B cell (primary cell): ENCODE measurements at regions not wholly inside any gene's neighbourhood (a gene's known extent, or its start where the extent isn't known, plus 50 kb on each side); places are given as distances from the start of the nearest gene placed in this dataset.
"Not testable (repeated sequence)": the region's sequence is repeated elsewhere in the genome, so short reads cannot be mapped to it uniquely, and the experiment has no call there.

Experiments
- ATAC-seq: fragments of 200-7000 bp; cut with Tn5 transposase; one replicate; pipeline ENCODE4 v1.10.0; 2021; ENCODE audit warnings: low read depth, mild to moderate bottlenecking, moderate number of reproducible peaks, moderate library complexity
- CTCF ChIA-PET: fragments of 350-600 bp; sonication (Branson Sonifier 250); formaldehyde crosslinking; loops from one replicate; lab custom pipeline; 2021; ENCODE audit warnings: antibody characterized with exemption, inconsistent platforms; lab: Charles Lee
- POLR2A ChIA-PET: fragments of 350-600 bp; sonication (Branson Sonifier 250); formaldehyde crosslinking; loops from one replicate; lab custom pipeline; 2021; ENCODE audit warnings: antibody characterized with exemption; lab: Charles Lee
- DNase-seq: peaks from one replicate; pipeline ENCODE4 v3.0.0; 2013
- H2AFZ ChIP-seq: 2 replicates; pipeline ENCODE4 v1.6.1; 2012; ENCODE audit warnings: mild to moderate bottlenecking, low read depth, low read length; ENCODE audit not compliant: insufficient read depth, poor library complexity, severe bottlenecking
- H3K27ac ChIP-seq, 2 donors: 1 replicate in 1 of 2; 2 replicates in 1 of 2; pipeline ENCODE4 v1.5.1; 2012 to 2013; ENCODE audit warnings: low read length in 2 of 2, mild to moderate bottlenecking in 2 of 2, moderate library complexity in 1 of 2
- H3K27me3 ChIP-seq, 4 experiments: fragments of 200-600 bp in 1 of 4; sonication (generic) in 1 of 4; replicated peaks in 1 of 4; 1 replicate in 2 of 4; 2 replicates in 2 of 4; pipeline versions ENCODE4 v1.6.1 to v1.7.0; 2013 to 2016; ENCODE audit warnings: low read length in 3 of 4, mild to moderate bottlenecking in 2 of 4, mixed read lengths in 1 of 4, moderate library complexity in 1 of 4; ENCODE audit not compliant: insufficient read depth in 4 of 4, control insufficient read depth in 3 of 4; ENCODE audit errors: control extremely low read depth in 1 of 4
- H3K36me3 ChIP-seq, 2 experiments: replicated peaks in 1 of 2; 1 replicate in 1 of 2; 2 replicates in 1 of 2; pipeline versions ENCODE4 v1.6.1 to v1.7.1; 2013; ENCODE audit warnings: low read length in 1 of 2; ENCODE audit not compliant: insufficient read depth in 2 of 2, control insufficient read depth in 1 of 2; ENCODE audit errors: control extremely low read depth in 1 of 2, extremely low read depth in 1 of 2
- H3K4me1 ChIP-seq, 2 donors: fragments of 200-600 bp in 1 of 2; sonication (generic) in 1 of 2; 1 replicate in 1 of 2; 2 replicates in 1 of 2; pipeline versions ENCODE4 v1.5.1 to v1.6.1; 2013 to 2017; ENCODE audit warnings: low read length in 2 of 2; ENCODE audit not compliant: control insufficient read depth in 2 of 2, insufficient read depth in 2 of 2
- H3K4me2 ChIP-seq: replicated peaks from 2 replicates; pipeline ENCODE3; 2012; ENCODE audit warnings: mild to moderate bottlenecking, low read depth, low read length; ENCODE audit not compliant: poor library complexity, severe bottlenecking
- H3K4me3 ChIP-seq, 5 experiments: fragments of 200-600 bp in 1 of 5; sonication (generic) in 1 of 5; 1 replicate in 3 of 5; 2 replicates in 2 of 5; pipeline versions ENCODE4 v1.5.1 to v1.7.0; 2011 to 2016; ENCODE audit warnings: low read length in 4 of 5, mild to moderate bottlenecking in 4 of 5, low read depth in 2 of 5, control low read depth in 1 of 5, moderate library complexity in 1 of 5; ENCODE audit not compliant: insufficient read depth in 1 of 5; ENCODE audit errors: control extremely low read depth in 1 of 5, extremely low read depth in 1 of 5
- H3K79me2 ChIP-seq: fragments of 200-600 bp; sonication (generic); one replicate; pipeline ENCODE4 v1.6.0; 2016; ENCODE audit warnings: low read length; ENCODE audit not compliant: control insufficient read depth, insufficient read depth
- H3K9ac ChIP-seq: fragments of 200-600 bp; sonication (generic); 2 replicates; pipeline ENCODE4 v1.6.1; 2017; ENCODE audit warnings: mild to moderate bottlenecking, low read length, moderate library complexity
- H3K9me3 ChIP-seq, 3 donors: one replicate each; pipeline versions ENCODE4 v1.6.1 to v1.7.1; 2013; ENCODE audit warnings: low read length in 2 of 3; ENCODE audit not compliant: control insufficient read depth in 2 of 3, insufficient read depth in 1 of 3; ENCODE audit errors: control extremely low read depth in 1 of 3
- H4K20me1 ChIP-seq: 2 replicates; pipeline ENCODE4 v1.6.0; 2012; ENCODE audit warnings: mild to moderate bottlenecking, low read length; ENCODE audit not compliant: insufficient read depth, control insufficient read depth, poor library complexity, severe bottlenecking
- H3K27ac Mint-ChIP-seq: one replicate; pipeline ENCODE4 v1.8.0; 2021; ENCODE audit warnings: mixed read lengths
- H3K27me3 Mint-ChIP-seq: one replicate; pipeline ENCODE4 v1.8.0; 2021; ENCODE audit warnings: mixed read lengths
- H3K4me1 Mint-ChIP-seq: one replicate; pipeline ENCODE4 v1.8.0; 2021; ENCODE audit warnings: mixed read lengths
- H3K4me3 Mint-ChIP-seq: one replicate; pipeline ENCODE4 v1.8.0; 2021; ENCODE audit warnings: mixed read lengths
- H3K9me3 Mint-ChIP-seq: one replicate; pipeline ENCODE4 v1.8.0; 2022; ENCODE audit warnings: mixed read lengths; ENCODE audit not compliant: insufficient read depth
- WGBS: methylation state at CpG from one replicate; pipeline ENCODE4 v1.1.5; 2013; ENCODE audit warnings: missing lambda C conversion rate; ENCODE audit not compliant: insufficient coverage; 5-methylcytosine and 5-hydroxymethylcytosine counted together
- intact Hi-C: fragments of 100-400 bp; cut with micrococcal nuclease; formaldehyde crosslinking; loops from one replicate; pipeline ENCODE4 v1.10.0; 2022

GRCh38 chr9:63344408-63344807 lies 1940.6 kb downstream of the FOXD4L5 start:
- H3K27ac ChIP-seq, CTCF ChIA-PET, H3K4me3 Mint-ChIP-seq, H3K9me3 ChIP-seq, H3K36me3 ChIP-seq, H2AFZ ChIP-seq, POLR2A ChIA-PET, intact Hi-C loops, H3K4me3 ChIP-seq, H3K79me2 ChIP-seq, ATAC-seq, H3K27me3 Mint-ChIP-seq, DNase-seq, H3K4me2 ChIP-seq, H4K20me1 ChIP-seq, H3K9me3 Mint-ChIP-seq, H3K27me3 ChIP-seq, H3K9ac ChIP-seq, H3K27ac Mint-ChIP-seq: not testable (repeated sequence)
- WGBS: no CpG with 5 or more reads among the region's 5 CpGs
- H3K4me1 Mint-ChIP-seq: peaks cover 12% of the 10 kb centered on the region
- peaks cover 7 to 12% of the 10 kb centered on the region in 2 donors for H3K4me1 ChIP-seq

DNA sequence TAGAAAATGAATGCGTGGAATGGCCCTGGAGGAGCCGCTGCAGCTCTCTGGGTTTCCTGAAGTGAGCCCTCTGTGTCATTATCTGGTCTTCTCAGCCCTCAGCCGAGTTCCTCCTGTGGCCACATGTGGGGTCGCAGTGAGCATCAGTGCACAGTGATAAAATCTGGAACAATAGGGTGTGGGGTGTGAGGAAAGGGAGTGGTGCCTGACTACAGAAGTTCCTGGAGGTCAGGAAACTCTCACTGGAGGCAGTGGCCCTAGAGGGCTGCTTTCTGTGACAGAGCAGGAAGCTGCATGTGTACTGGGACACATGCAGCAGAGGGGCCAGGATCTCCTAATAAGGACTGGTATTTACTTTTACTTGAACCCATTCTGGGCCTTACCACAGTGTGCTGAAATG lies 1942.5 kb downstream of the FOXD4L5 start:
- CTCF ChIA-PET, DNase-seq, H3K4me3 ChIP-seq, POLR2A ChIA-PET, H3K9me3 ChIP-seq, H4K20me1 ChIP-seq, H3K79me2 ChIP-seq, H2AFZ ChIP-seq, intact Hi-C loops, ATAC-seq, H3K36me3 ChIP-seq, H3K9me3 Mint-ChIP-seq, H3K27me3 ChIP-seq, H3K27ac ChIP-seq, H3K27me3 Mint-ChIP-seq, H3K27ac Mint-ChIP-seq, H3K4me2 ChIP-seq, H3K9ac ChIP-seq, H3K4me3 Mint-ChIP-seq: not testable (repeated sequence)
- peaks cover 15% of the 10 kb centered on the region for H3K4me1 Mint-ChIP-seq
- WGBS: no CpG with 5 or more reads among the region's 4 CpGs
- H3K4me1 ChIP-seq: peaks cover 7 to 20% of the 10 kb centered on the region in 2 donors

DNA sequence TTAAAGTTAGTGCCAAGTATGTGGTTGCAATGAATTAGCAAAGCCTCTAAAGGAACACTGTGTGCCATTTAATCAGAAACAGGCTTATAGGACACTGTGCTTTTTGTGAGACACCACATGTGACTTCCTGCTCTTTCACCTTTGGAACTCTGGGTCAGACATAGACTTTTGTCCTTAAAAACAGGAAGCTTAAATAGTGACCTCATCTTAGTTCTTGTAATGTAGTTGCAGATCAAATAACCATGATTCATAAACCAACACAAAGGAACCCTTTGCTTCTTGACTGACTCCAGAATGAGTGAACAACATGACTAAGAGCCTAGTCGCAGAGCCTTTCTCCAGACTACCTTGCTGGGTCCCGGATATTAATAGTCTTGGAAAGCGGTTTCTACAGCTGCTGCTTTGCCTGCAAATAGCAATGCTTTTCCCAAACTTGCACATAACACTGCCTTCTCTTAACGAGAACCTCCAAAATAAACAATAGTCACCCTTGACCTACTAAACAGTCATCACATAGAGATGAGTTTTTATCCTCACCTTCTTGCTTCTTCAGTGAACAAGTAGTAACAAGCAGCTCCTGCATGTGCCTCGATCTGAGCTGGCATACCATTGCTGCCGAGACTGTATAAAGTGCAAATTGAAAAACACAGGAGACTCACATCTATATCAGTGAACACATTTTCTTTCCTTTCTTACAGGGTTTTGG lies 1947.0 kb downstream of the FOXD4L5 start:
- H4K20me1 ChIP-seq, H3K79me2 ChIP-seq, H3K4me1 Mint-ChIP-seq, H3K9ac ChIP-seq, ATAC-seq, H3K4me1 ChIP-seq, DNase-seq, H3K4me3 ChIP-seq, CTCF ChIA-PET, H3K36me3 ChIP-seq, H3K27me3 Mint-ChIP-seq, H3K27ac Mint-ChIP-seq, H3K9me3 Mint-ChIP-seq, H3K9me3 ChIP-seq, H3K4me2 ChIP-seq, POLR2A ChIA-PET, intact Hi-C loops, H3K27ac ChIP-seq, H2AFZ ChIP-seq, H3K27me3 ChIP-seq, H3K4me3 Mint-ChIP-seq: not testable (repeated sequence)
- no CpG with 5 or more reads among the region's 6 CpGs for WGBS

DNA sequence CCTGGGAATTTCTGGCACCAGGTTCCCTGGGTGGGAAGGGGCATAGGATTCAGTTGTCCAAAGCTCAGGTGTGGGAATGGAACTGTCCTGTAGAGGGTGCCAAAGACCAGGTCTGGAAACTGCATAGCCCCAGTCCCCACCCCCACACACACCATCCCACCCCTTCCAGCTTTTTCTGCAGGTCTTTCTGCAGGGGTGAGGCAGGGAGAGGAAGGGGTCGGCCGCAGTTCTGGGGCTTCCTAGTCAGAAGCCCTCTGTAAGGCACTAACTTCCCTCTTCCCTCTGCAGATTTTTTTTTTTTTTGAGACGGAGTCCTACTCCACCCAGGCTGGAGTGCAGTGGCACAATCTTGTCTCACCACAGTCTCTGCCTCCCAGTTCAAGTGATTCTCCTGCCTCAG lies 1949.7 kb downstream of the FOXD4L5 start:
- H4K20me1 ChIP-seq, H3K36me3 ChIP-seq, H3K4me1 Mint-ChIP-seq, POLR2A ChIA-PET, H3K4me3 Mint-ChIP-seq, H3K4me3 ChIP-seq, H3K4me2 ChIP-seq, DNase-seq, H3K27me3 Mint-ChIP-seq, H3K79me2 ChIP-seq, H3K27ac ChIP-seq, H3K27me3 ChIP-seq, H3K9me3 ChIP-seq, H3K9ac ChIP-seq, ATAC-seq, H3K9me3 Mint-ChIP-seq, intact Hi-C loops, H3K27ac Mint-ChIP-seq, CTCF ChIA-PET, H3K4me1 ChIP-seq, H2AFZ ChIP-seq: not testable (repeated sequence)
- WGBS: no CpG with 5 or more reads among the region's 3 CpGs
